Testis (tissue), 2 donors: ENCODE measurements at regions not wholly inside any gene's neighbourhood (a gene's known extent, or its start where the extent isn't known, plus 50 kb on each side); places are given as distances from the start of the nearest gene placed in this dataset.

Experiments
- POLR2A ChIP-seq: fragments of 450-650 bp; IDR thresholded peaks from one replicate; pipeline ENCODE4 v1.6.1; 2017; ENCODE audit warnings: antibody characterized with exemption, mild to moderate bottlenecking, moderate library complexity
- TF ChIP-seq, protein P1 (sequence below), 3 experiments: fragments of 450-650 bp in 2 of 3; fragments of 200-600 bp in 1 of 3; sonication (generic) in 1 of 3; IDR thresholded peaks; one replicate each; pipeline ENCODE4 v1.5.1; 2016 to 2019; ENCODE audit warnings: antibody characterized with exemption in 3 of 3, mild to moderate bottlenecking in 2 of 3, moderate library complexity in 1 of 3

DNA sequence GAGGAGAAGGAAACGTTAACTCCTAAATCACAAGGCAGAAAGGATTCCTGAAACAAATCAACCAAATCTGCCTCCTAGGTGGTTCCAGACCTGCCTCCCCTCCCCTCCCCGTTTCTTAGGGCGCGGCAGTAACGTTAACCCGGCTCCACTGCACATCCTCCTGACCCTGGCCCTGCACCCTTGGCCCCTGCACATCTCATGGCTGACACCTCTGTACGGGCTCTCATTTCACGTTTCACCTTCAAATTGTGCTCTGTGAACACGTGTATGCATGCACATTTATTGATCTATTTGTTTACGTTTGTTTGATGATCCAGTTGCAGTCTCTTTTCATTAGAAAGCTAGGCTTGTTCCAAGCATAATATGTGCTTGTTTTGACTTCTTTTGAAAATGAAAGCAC, 358.1 kb downstream of the ADGRD1 start:
- TF ChIP-seq, protein P1, sequence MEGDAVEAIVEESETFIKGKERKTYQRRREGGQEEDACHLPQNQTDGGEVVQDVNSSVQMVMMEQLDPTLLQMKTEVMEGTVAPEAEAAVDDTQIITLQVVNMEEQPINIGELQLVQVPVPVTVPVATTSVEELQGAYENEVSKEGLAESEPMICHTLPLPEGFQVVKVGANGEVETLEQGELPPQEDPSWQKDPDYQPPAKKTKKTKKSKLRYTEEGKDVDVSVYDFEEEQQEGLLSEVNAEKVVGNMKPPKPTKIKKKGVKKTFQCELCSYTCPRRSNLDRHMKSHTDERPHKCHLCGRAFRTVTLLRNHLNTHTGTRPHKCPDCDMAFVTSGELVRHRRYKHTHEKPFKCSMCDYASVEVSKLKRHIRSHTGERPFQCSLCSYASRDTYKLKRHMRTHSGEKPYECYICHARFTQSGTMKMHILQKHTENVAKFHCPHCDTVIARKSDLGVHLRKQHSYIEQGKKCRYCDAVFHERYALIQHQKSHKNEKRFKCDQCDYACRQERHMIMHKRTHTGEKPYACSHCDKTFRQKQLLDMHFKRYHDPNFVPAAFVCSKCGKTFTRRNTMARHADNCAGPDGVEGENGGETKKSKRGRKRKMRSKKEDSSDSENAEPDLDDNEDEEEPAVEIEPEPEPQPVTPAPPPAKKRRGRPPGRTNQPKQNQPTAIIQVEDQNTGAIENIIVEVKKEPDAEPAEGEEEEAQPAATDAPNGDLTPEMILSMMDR (IDR thresholded peaks at IDR 0.05), result no peak
- no peak for TF ChIP-seq POLR2A
